ENCODE measurements at regions not wholly inside any gene's neighbourhood (a gene's known extent, or its start where the extent isn't known, plus 50 kb on each side); places are given as distances from the start of the nearest gene placed in this dataset.

DNA sequence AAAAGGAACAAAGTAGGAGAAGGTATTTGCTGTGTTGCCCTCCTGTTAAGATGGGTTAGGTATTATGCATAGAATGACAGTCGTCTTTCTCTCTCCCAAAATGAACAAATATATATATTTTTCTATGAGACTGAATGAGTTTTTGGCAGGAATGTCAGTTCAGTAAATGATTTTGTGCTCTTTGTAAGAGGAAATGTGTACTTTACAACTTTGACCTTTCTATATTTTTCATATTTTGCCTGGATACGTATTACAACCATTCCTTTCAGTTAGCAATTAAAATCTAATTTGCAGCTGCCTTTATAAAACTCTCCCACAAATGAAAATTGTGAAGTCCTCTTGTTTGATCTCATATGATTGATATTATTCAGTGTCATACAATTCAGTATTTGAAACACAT lies 336.6 kb upstream of the MEOX2 start:
- peak in 1 of 3 donors; percentile 25 for DNase-seq
- no peak overlapping the region for H3K9ac ChIP-seq (ENCODE audit: insufficient read depth in 1 of 2, low read length in 2 of 2)
- TF ChIP-seq, protein P1, sequence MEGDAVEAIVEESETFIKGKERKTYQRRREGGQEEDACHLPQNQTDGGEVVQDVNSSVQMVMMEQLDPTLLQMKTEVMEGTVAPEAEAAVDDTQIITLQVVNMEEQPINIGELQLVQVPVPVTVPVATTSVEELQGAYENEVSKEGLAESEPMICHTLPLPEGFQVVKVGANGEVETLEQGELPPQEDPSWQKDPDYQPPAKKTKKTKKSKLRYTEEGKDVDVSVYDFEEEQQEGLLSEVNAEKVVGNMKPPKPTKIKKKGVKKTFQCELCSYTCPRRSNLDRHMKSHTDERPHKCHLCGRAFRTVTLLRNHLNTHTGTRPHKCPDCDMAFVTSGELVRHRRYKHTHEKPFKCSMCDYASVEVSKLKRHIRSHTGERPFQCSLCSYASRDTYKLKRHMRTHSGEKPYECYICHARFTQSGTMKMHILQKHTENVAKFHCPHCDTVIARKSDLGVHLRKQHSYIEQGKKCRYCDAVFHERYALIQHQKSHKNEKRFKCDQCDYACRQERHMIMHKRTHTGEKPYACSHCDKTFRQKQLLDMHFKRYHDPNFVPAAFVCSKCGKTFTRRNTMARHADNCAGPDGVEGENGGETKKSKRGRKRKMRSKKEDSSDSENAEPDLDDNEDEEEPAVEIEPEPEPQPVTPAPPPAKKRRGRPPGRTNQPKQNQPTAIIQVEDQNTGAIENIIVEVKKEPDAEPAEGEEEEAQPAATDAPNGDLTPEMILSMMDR (IDR thresholded peaks at IDR 0.05; ENCODE audit: control extremely low read depth, extremely low read depth) = no peak
- no peak overlapping the region for H3K27ac ChIP-seq (ENCODE audit: low read depth in 1 of 2, low read length in 1 of 2)
- H3K9me3 ChIP-seq (ENCODE audit: control insufficient read depth in 4 of 4, insufficient read depth in 3 of 4, low read length in 3 of 4) = no peaks in the 10 kb centered on the region
- H3K4me3 ChIP-seq = no peak overlapping the region
- no peak for ATAC-seq (ENCODE audit: insufficient read depth, low FRiP score)
- WGBS, 2 donors = 76 to 80% methylated on average over 2 of the region's 2 CpGs
- H3K36me3 ChIP-seq (ENCODE audit: control insufficient read depth in 4 of 4, insufficient read depth in 4 of 4, low read length in 4 of 4) = no peaks in the 10 kb centered on the region
- H3K4me1 ChIP-seq (ENCODE audit: control insufficient read depth in 5 of 5, insufficient read depth in 5 of 5, low read length in 5 of 5) = peaks cover 0 to 35% (median 12%) of the 10 kb centered on the region in 5 donors
- no peaks in the 10 kb centered on the region for H3K27me3 ChIP-seq (ENCODE audit: control insufficient read depth in 3 of 3, insufficient read depth in 3 of 3, low read length in 2 of 3)

DNA sequence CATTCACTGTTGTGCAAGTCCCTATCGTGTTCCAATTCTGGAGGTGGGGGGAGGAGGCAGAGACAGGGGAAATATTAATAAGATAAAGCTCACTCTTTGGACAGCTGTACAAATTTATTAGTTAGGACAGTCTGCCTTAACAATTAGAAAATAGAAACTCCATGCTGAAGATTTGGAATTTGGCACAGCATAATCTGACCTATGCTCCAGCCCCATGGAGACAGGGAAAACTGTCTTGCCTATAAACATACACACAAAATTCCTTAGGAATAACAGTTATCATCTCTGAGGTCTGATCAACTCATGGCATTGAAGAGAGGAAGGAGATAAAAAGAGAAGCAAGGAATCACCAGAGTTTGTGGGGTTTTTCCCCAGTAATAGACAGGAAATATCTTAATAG lies 335.4 kb upstream of the MEOX2 start:
- Histone ChIP-seq H3K4me3 (no peak overlapping the region), H3K9me3 (ENCODE audit: control insufficient read depth in 4 of 4, insufficient read depth in 3 of 4, low read length in 3 of 4) (no peaks in the 10 kb centered on the region), H3K36me3 (ENCODE audit: control insufficient read depth in 4 of 4, insufficient read depth in 4 of 4, low read length in 4 of 4) (no peaks in the 10 kb centered on the region), H3K27ac (ENCODE audit: low read depth in 1 of 2, low read length in 1 of 2) (no peak overlapping the region), H3K27me3 (ENCODE audit: control insufficient read depth in 3 of 3, insufficient read depth in 3 of 3, low read length in 2 of 3) (no peaks in the 10 kb centered on the region), H3K9ac (ENCODE audit: insufficient read depth in 1 of 2, low read length in 2 of 2) (no peak overlapping the region), H3K4me1 (ENCODE audit: control insufficient read depth in 5 of 5, insufficient read depth in 5 of 5, low read length in 5 of 5) (peaks cover 0 to 26% (median 6%) of the 10 kb centered on the region in 5 donors)
- ATAC-seq (ENCODE audit: insufficient read depth, low FRiP score) (no peak), DNase-seq (peak; percentile 34 to 63 (median 57))
- TF ChIP-seq, protein P1 (IDR thresholded peaks at IDR 0.05; ENCODE audit: control extremely low read depth, extremely low read depth) = no peak
- WGBS, 2 donors = 60 to 68% methylated on average over 1 of the region's 1 CpG

DNA sequence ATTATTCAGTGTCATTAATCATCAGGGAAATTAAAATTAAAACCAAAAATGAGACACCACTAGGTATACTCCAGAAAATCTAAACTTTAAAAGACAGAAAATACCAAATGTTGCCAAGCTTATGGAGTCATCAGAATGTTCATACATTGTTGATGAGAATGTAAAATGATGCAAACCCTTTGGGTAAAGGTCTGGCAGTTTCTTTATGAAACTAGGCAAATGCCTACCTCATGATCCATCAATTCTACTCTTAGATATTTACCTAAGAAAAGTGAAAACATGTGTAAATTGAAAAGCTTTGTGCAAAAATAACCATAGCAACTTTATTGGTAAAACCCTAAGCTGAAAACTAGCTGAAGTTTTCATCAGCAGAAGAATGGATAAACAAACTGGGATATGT lies 329.5 kb upstream of the MEOX2 start:
- H3K9me3 ChIP-seq (ENCODE audit: control insufficient read depth in 4 of 4, insufficient read depth in 3 of 4, low read length in 3 of 4) = peaks cover 0 to 2% (median 0%) of the 10 kb centered on the region in 4 donors
- no peak for ATAC-seq (ENCODE audit: insufficient read depth, low FRiP score)

DNA sequence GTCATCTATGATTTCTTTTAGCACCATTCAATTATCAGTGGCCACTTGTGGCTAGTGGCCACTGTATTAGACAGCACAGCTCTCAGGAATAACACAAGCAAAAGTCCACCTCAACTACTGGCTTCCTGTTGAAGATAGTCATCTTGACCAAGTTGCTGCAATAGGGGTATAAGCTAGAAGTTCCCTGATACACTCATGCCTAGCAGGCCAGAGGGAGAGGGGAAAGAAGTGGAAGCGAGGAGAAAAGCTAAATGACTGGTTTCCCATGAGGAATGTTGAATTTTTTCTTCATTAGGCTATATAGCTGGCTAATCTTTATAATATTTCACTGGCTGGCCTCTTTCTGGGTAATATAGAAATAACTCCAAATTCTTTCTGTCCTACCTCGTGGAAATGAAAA lies 327.5 kb upstream of the MEOX2 start:
- Histone ChIP-seq H3K4me3 (no peak overlapping the region), H3K4me1 (ENCODE audit: control insufficient read depth in 5 of 5, insufficient read depth in 5 of 5, low read length in 5 of 5) (no peaks in the 10 kb centered on the region), H3K36me3 (ENCODE audit: control insufficient read depth in 4 of 4, insufficient read depth in 4 of 4, low read length in 4 of 4) (no peaks in the 10 kb centered on the region), H3K27me3 (ENCODE audit: control insufficient read depth in 3 of 3, insufficient read depth in 3 of 3, low read length in 2 of 3) (no peaks in the 10 kb centered on the region), H3K27ac (ENCODE audit: low read depth in 1 of 2, low read length in 1 of 2) (no peak overlapping the region), H3K9ac (ENCODE audit: insufficient read depth in 1 of 2, low read length in 2 of 2) (no peak overlapping the region), H3K9me3 (ENCODE audit: control insufficient read depth in 4 of 4, insufficient read depth in 3 of 4, low read length in 3 of 4) (peaks cover 0 to 5% (median 0%) of the 10 kb centered on the region in 4 donors)
- WGBS, 2 donors = 86 to 89% methylated on average over 2 of the region's 2 CpGs
- no peak for DNase-seq
- no peak for ATAC-seq (ENCODE audit: insufficient read depth, low FRiP score)
- TF ChIP-seq, protein P1 (IDR thresholded peaks at IDR 0.05; ENCODE audit: control extremely low read depth, extremely low read depth) = no peak

More for the DNA sequence above, 329.5 kb upstream of the MEOX2 start:
- H3K4me1 ChIP-seq (ENCODE audit: control insufficient read depth in 5 of 5, insufficient read depth in 5 of 5, low read length in 5 of 5) = no peaks in the 10 kb centered on the region
- no peak for DNase-seq
- H3K27me3 ChIP-seq (ENCODE audit: control insufficient read depth in 3 of 3, insufficient read depth in 3 of 3, low read length in 2 of 3) = no peaks in the 10 kb centered on the region
- no peak overlapping the region for H3K27ac ChIP-seq (ENCODE audit: low read depth in 1 of 2, low read length in 1 of 2)
- TF ChIP-seq, protein P1 (IDR thresholded peaks at IDR 0.05; ENCODE audit: control extremely low read depth, extremely low read depth) = no peak
- H3K9ac ChIP-seq (ENCODE audit: insufficient read depth in 1 of 2, low read length in 2 of 2) = no peak overlapping the region
- H3K4me3 ChIP-seq = no peak overlapping the region
- H3K36me3 ChIP-seq (ENCODE audit: control insufficient read depth in 4 of 4, insufficient read depth in 4 of 4, low read length in 4 of 4) = no peaks in the 10 kb centered on the region
